Neural progenitor cell (in vitro differentiated cells): ENCODE measurements at regions not wholly inside any gene's neighbourhood (a gene's known extent, or its start where the extent isn't known, plus 50 kb on each side); places are given as distances from the start of the nearest gene placed in this dataset.

ENCODE experiments used
- DNase-seq: peaks from one replicate; pipeline ENCODE4 v3.0.0-alpha.2; 2016; ENCODE audit warnings: low spot score
- H2AFZ ChIP-seq: fragments of 200-600 bp; sonication (generic); replicated peaks from 2 replicates; pipeline ENCODE4 v1.6.1; 2016; ENCODE audit warnings: antibody characterized with exemption
- H3F3A ChIP-seq: fragments of 200-600 bp; sonication (generic); 2 replicates; pipeline ENCODE4 v1.6.1; 2016; ENCODE audit warnings: antibody characterized with exemption, low read depth
- H3K27ac ChIP-seq: fragments of 200-600 bp; sonication (generic); 2 replicates; pipeline ENCODE4 v1.5.1; 2016; ENCODE audit warnings: mild to moderate bottlenecking
- H3K27me3 ChIP-seq: fragments of 200-600 bp; sonication (generic); 2 replicates; pipeline ENCODE4 v1.6.1; 2016; ENCODE audit warnings: mild to moderate bottlenecking, moderate library complexity
- H3K36me3 ChIP-seq: fragments of 200-600 bp; sonication (generic); 2 replicates; pipeline ENCODE4 v1.5.1; 2016
- H3K4me1 ChIP-seq: fragments of 200-600 bp; sonication (generic); 2 replicates; pipeline ENCODE4 v1.6.1; 2016; ENCODE audit warnings: mixed run types
- H3K4me2 ChIP-seq: fragments of 200-600 bp; sonication (generic); 2 replicates; pipeline ENCODE4 v1.6.1; 2016
- H3K4me3 ChIP-seq: fragments of 200-600 bp; sonication (generic); 2 replicates; pipeline ENCODE4 v1.5.1; 2016
- H3K79me2 ChIP-seq: fragments of 200-600 bp; sonication (generic); 2 replicates; pipeline ENCODE4 v1.6.1; 2016; ENCODE audit warnings: low read depth
- H3K9ac ChIP-seq: fragments of 200-600 bp; sonication (generic); 2 replicates; pipeline ENCODE4 v1.6.1; 2016
- H3K9me3 ChIP-seq: fragments of 200-600 bp; sonication (generic); 2 replicates; pipeline ENCODE4 v1.5.1; 2016; ENCODE audit warnings: low read depth
- H4K20me1 ChIP-seq: fragments of 200-600 bp; sonication (generic); 2 replicates; pipeline ENCODE4 v1.6.1; 2016; ENCODE audit warnings: low read depth
- H3K27ac Mint-ChIP-seq: 3 replicates; pipeline ENCODE4 v1.8.0; 2021; ENCODE audit warnings: mixed read lengths
- H3K27me3 Mint-ChIP-seq: 2 replicates; pipeline ENCODE4 v1.8.0; 2022; ENCODE audit warnings: low read depth, mild to moderate bottlenecking, inconsistent platforms, moderate library complexity, mixed read lengths; ENCODE audit not compliant: insufficient read depth
- H3K36me3 Mint-ChIP-seq: 3 replicates; pipeline ENCODE4 v1.8.0; 2021; ENCODE audit warnings: mixed read lengths
- H3K4me1 Mint-ChIP-seq: 3 replicates; pipeline ENCODE4 v1.8.0; 2021; ENCODE audit warnings: mixed read lengths
- H3K4me3 Mint-ChIP-seq: 3 replicates; pipeline ENCODE4 v1.8.0; 2021; ENCODE audit warnings: mild to moderate bottlenecking, moderate library complexity, mixed read lengths
- H3K9me3 Mint-ChIP-seq: 3 replicates; pipeline ENCODE4 v1.8.0; 2020; ENCODE audit warnings: mixed read lengths
- CTCF ChIP-seq: fragments of 200-600 bp; sonication (generic); IDR thresholded peaks from 2 replicates; pipeline ENCODE4 v1.5.1; 2017; ENCODE audit warnings: antibody characterized with exemption, mild to moderate bottlenecking
- EZH2 ChIP-seq: fragments of 200-600 bp; sonication (generic); IDR thresholded peaks from 2 replicates; pipeline ENCODE4 v1.6.1; 2017; ENCODE audit warnings: antibody characterized with exemption, mild to moderate bottlenecking, moderate library complexity
- EZH2phosphoT487 ChIP-seq: fragments of 200-600 bp; sonication (generic); IDR thresholded peaks from 2 replicates; pipeline ENCODE4 v1.6.1; 2017; ENCODE audit warnings: antibody characterized with exemption

- no peak overlapping the region for H2AFZ ChIP-seq
- Mint-ChIP-seq H3K27ac (peak overlapping the region; percentile 18), H3K9me3 (no peaks in the 10 kb centered on the region), H3K36me3 (no peaks in the 10 kb centered on the region), H3K27me3 (no peaks in the 10 kb centered on the region), H3K4me1 (peaks cover 30% of the 10 kb centered on the region), H3K4me3 (no peak overlapping the region)
- H4K20me1 ChIP-seq: no peaks in the 10 kb centered on the region
- H3K27ac ChIP-seq: no peak overlapping the region
- no peak overlapping the region for H3K9ac ChIP-seq
- no peaks in the 10 kb centered on the region for H3K27me3 ChIP-seq
- no peak for DNase-seq
- TF ChIP-seq CTCF (no peak), EZH2 (no peak), EZH2phosphoT487 (no peak)
- no peaks in the 10 kb centered on the region for H3K9me3 ChIP-seq
- peaks cover 7% of the 10 kb centered on the region for H3F3A ChIP-seq
- H3K4me2 ChIP-seq: peak overlapping the region; percentile 13
- H3K4me3 ChIP-seq: no peak overlapping the region
- no peaks in the 10 kb centered on the region for H3K79me2 ChIP-seq
- peaks cover 16% of the 10 kb centered on the region for H3K4me1 ChIP-seq
- H3K36me3 ChIP-seq: no peaks in the 10 kb centered on the region
Measured at GRCh38 chr3:177610686-177611633, 413.7 kb upstream of the TBL1XR1 start.

- Mint-ChIP-seq H3K9me3 (no peaks in the 10 kb centered on the region), H3K27me3 (peaks cover 4% of the 10 kb centered on the region), H3K4me3 (no peak overlapping the region), H3K36me3 (no peaks in the 10 kb centered on the region), H3K4me1 (peaks cover 30% of the 10 kb centered on the region), H3K27ac (no peak overlapping the region)
- H4K20me1 ChIP-seq: no peaks in the 10 kb centered on the region
- H3F3A ChIP-seq: peaks cover 7% of the 10 kb centered on the region
- no peaks in the 10 kb centered on the region for H3K9me3 ChIP-seq
- peak overlapping the region; percentile 13 for H3K4me2 ChIP-seq
- H3K79me2 ChIP-seq: no peaks in the 10 kb centered on the region
- H3K36me3 ChIP-seq: no peaks in the 10 kb centered on the region
- H2AFZ ChIP-seq: no peak overlapping the region
- DNase-seq: no peak
- H3K4me3 ChIP-seq: no peak overlapping the region
- TF ChIP-seq EZH2: no peak
- TF ChIP-seq EZH2phosphoT487: no peak
- no peak for TF ChIP-seq CTCF
- H3K27ac ChIP-seq: no peak overlapping the region
- H3K27me3 ChIP-seq: no peaks in the 10 kb centered on the region
- H3K4me1 ChIP-seq: peaks cover 16% of the 10 kb centered on the region
- no peak overlapping the region for H3K9ac ChIP-seq
Measured at GRCh38 chr3:177611752-177612334, 414.6 kb upstream of the TBL1XR1 start.

GRCh38 chr3:177613901-177614300 lies 416.6 kb upstream of the TBL1XR1 start:
- H3K9me3 Mint-ChIP-seq: no peaks in the 10 kb centered on the region
- H3K27me3 Mint-ChIP-seq: peaks cover 4% of the 10 kb centered on the region
- H3K9ac ChIP-seq: no peak overlapping the region
- no peaks in the 10 kb centered on the region for H3K79me2 ChIP-seq
- no peaks in the 10 kb centered on the region for H3K27me3 ChIP-seq
- no peaks in the 10 kb centered on the region for H3K9me3 ChIP-seq
- H3K27ac ChIP-seq: no peak overlapping the region
- H3K27ac Mint-ChIP-seq: no peak overlapping the region
- TF ChIP-seq EZH2phosphoT487 (no peak), EZH2 (no peak), CTCF (no peak)
- H4K20me1 ChIP-seq: no peaks in the 10 kb centered on the region
- peaks cover 21% of the 10 kb centered on the region for H3K4me1 Mint-ChIP-seq
- no peaks in the 10 kb centered on the region for H3K36me3 ChIP-seq
- H3K4me1 ChIP-seq: peaks cover 16% of the 10 kb centered on the region
- H2AFZ ChIP-seq: no peak overlapping the region
- H3K4me2 ChIP-seq: no peak overlapping the region
- H3K4me3 Mint-ChIP-seq: no peak overlapping the region
- DNase-seq: no peak
- H3F3A ChIP-seq: peaks cover 7% of the 10 kb centered on the region
- no peak overlapping the region for H3K4me3 ChIP-seq
- no peaks in the 10 kb centered on the region for H3K36me3 Mint-ChIP-seq
